Amniotic epithelial cell (primary cell): ENCODE measurements at regions not wholly inside any gene's neighbourhood (a gene's known extent, or its start where the extent isn't known, plus 50 kb on each side); places are given as distances from the start of the nearest gene placed in this dataset.

Experiments
- DNase-seq: peaks from one replicate; pipeline ENCODE4 v3.0.0-alpha.2; 2010; ENCODE audit warnings: low read depth

GRCh38 chr15:39354189-39354588 is 226.7 kb upstream of the THBS1 start:
- no peak for DNase-seq

- peak; percentile 55 for DNase-seq
These were observed 223.2 kb upstream of the THBS1 start for GRCh38 chr15:39357480-39358268.

GRCh38 chr15:39358441-39359041 is 222.3 kb upstream of the THBS1 start:
- peak; percentile 89 for DNase-seq

DNA sequence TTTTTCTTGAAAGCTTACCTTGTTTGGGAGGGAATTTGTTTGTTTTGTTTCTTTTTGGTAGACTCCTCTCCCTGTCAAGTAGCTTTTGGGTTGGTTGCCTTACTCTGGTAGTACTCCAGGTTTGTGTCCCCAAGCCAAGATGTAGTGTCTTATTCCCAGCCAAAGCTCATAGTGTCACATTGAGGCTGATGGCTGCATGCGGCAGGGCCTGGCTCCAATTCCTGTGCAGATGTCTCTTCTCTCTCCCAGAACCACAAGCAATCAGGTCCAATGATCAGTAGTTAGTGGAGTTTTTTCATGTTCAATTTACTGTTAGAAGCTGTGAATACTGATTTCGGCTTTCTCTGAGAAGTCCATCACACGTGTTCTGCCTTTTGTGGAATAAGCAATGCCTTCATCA is 221.1 kb upstream of the THBS1 start:
- no peak for DNase-seq

GRCh38 chr15:39360452-39360851 is 220.4 kb upstream of the THBS1 start:
- no peak for DNase-seq

DNA sequence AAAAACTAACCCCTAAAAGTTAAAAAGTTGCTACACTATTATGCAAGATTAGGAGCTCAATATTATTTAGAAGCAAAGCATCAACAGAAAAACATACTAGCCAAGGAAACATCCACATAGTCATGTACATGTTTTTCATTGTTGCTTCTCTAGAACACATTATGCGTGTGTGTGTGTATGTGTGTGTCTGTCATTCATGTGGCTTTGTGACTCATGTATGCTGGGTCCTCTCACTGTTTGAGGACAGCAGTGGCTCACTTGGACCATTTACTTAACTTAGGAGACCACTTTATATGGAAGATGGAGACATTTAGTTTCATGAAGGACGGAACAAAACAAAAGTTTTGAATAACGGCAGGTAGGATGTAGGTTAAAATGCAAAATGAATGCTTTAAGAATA is 219.4 kb upstream of the THBS1 start:
- no peak for DNase-seq

DNA sequence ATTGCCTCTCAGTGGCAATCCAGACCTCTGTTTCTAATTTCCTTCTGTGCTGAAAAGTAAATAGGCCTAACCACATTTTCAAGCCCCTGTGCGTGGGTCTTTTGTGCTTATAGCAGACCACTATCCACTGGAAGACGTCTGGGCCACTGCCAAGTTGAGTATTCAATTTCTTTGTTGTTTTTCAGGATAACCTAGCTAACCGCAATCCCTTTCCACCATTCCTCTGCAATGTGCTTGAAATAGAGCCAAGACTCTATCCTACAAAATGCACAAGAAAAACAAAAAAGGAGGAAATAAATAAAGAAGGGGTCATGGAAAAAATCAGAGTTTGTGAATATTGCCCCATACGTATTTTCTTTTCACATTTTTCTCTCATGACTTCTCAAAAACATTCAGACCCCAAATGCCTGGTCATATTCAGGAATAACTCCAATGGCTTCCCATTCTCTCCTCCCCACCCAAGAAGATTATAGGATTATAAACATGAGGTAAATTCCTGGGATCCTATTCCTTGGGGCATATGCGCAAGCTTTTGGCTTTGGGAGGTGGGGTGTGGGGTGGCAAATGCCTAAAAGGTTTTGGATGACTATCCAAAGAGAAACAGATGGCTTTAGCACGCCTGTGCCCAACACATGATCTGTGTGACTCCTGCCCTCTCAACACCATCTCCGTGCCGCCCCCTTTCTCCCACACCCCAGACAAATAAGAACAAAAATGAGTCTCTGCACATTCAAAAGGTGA is 217.9 kb upstream of the THBS1 start:
- DNase-seq: peak; percentile 77

DNA sequence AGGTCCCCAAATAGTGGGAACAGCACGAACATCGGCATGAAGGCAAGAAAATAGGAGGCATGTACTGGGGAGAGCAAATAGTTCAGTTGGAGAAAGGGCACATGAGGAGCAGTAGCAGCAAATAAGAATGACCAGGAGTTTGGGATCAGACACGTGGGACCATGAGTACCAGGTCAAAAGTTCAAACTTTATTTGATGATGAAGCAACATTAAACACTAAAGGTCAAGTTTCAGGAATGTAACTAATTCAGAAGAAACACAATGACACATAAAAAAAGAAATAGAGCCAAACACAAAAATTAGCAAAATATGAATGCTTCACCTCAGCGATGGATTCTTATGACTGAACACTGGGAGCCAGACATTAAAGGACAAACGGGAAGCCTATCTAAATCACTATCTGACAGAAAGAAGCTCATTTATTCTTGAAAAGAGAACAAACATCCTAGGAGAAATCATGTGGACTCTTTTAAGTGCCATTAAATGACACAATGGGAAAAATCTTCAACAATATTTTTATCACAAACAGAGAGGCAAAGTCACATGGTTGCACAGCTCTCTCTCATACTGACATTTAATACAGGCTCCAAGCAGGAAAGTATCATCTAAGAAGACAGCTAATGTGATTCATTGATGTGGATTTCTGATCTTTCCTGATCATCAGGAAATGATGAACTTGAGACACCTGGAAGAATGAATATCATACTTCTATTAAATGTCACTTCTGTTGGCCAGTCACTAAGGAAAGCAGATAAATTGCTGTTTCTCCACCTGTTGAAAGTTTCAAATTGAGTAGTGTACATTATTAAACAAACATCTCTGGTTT is 216.9 kb upstream of the THBS1 start:
- DNase-seq: no peak

GRCh38 chr15:39364721-39365120 is 216.2 kb upstream of the THBS1 start:
- no peak for DNase-seq

- no peak for DNase-seq
These were observed 215.7 kb upstream of the THBS1 start for GRCh38 chr15:39365161-39365560.

GRCh38 chr15:39365873-39366272 is 215.0 kb upstream of the THBS1 start:
- DNase-seq: no peak

DNA sequence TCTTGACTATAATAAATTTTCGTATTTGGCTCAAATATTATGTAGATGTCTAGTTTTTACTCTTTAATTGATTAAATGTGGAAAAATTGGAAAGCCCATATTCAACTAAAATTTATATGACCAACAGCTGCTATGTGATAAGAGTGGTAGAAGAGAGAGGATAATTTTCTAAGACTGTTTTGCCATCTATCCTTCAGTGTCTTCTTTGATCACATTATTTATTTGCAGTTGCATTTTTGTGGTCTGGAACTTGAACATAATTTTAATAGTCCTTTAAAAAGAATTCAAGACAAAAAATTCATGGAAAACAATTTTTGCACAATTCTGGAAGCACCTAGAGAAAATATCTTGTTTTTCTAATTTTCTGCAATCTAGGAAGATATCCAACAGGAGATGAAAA is 213.3 kb upstream of the THBS1 start:
- DNase-seq: no peak

DNA sequence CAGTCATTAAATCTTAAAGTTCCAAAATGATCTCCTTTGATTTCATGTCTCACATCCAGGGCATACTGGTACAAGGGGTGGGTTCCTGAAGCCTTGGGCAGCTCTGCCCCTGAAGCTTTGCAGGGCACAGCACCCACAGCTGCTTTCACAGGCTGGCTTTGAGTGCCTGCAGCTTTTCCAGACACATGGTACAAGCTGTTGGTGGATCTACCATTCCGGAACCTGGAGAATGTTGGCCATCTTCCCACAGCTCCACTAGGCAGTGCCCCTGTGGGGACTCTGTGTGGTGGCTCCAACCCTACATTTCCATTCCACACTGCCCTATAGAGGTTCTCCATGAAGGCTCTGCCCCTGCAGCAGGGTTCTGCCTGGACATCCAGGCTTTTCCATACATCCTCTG is 211.1 kb upstream of the THBS1 start:
- DNase-seq: no peak

GRCh38 chr15:39376371-39376909 is 204.4 kb upstream of the THBS1 start:
- peak; percentile 77 for DNase-seq

DNA sequence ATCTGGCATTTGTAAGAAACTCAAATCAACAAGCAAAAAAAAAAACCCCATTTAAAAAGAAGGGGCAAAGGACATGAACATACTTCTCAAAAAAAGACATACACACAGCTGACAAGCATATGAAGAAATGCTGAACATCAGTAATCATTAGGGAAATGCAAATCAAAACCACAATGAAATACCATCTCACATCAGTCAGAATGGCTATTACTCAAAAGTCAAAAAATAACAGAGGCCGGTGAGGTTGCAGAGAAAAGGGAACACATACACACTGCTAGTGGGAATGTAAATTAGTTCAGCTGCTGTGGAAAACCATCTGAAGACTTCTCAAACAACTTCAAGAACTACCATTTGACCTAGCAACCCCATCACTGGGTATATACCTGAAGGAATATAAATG is 199.4 kb upstream of the THBS1 start:
- no peak for DNase-seq

DNA sequence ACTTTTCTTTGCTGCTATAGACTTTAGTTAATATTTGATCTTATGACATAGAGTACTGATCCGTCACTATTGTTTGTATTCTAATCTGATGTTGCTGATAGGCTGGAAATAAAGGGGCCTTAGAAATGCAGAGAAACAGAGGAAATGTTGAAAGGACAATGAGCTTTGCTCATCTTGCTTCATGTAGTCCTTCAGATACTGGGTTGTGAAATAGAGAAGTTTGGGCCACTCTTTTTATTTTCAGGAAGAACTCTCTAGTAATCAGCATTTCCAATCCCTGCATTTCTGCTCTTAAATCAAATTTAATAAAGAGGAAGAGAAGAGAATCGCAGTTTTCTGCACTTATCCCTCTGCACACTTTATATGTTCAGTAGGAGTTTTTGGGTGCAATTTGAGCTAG is 192.8 kb upstream of the THBS1 start:
- DNase-seq: no peak

DNA sequence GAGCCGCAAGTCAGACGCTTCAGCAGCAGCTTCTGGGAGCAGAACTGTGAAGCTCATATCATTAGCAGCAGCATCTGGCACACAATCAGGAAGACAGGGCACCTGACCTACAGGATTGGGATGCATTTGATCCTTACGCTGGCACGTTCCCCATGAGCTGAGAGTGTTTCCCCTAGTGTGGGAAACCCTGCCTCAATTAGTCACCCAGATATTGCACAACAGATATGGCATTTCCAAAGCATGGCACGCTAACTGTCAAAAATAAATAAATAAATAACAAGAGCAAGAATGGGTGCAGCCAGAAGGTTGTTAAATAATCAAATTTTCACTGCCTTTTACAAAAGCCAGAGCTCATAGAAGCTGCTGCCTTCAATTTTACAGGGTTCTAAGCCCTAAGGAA is 189.6 kb upstream of the THBS1 start:
- DNase-seq: peak; percentile 72

GRCh38 chr15:39392469-39393047 is 188.3 kb upstream of the THBS1 start:
- DNase-seq: peak; percentile 48

DNA sequence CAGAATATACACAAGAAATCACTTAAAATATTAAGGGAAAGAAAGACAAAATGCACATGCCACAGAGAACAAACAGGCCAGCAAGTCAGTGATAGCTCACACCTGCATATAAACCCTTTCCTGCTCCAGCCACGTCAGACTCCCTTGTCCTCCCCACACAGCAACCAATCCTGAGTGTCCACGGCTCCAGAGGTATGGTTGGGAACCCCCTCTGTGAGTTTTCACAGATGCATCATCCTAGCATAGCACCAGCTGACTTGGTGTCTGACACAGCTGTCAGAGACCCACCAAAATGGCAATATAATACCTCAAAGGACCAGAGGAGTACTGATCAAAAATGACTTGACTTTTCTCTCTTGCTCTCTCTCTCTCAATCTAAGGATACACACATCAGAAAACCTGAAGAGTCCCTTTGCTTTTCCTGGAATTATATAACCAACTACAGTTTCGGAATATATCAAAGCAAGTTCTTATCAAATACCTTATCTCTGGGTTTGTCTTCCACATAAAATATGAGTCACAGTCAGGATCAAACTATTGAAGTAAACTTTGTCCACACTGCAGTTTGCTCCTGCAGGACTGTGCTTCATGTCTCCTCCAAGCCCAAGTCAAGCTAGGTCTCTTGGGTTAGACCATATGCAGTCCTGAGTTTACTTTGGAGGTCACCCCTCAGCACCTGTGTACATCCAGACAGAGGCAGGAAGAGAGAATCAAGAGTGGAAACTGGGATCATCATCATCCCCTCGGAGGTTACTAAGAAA is 187.1 kb upstream of the THBS1 start:
- DNase-seq: no peak

DNA sequence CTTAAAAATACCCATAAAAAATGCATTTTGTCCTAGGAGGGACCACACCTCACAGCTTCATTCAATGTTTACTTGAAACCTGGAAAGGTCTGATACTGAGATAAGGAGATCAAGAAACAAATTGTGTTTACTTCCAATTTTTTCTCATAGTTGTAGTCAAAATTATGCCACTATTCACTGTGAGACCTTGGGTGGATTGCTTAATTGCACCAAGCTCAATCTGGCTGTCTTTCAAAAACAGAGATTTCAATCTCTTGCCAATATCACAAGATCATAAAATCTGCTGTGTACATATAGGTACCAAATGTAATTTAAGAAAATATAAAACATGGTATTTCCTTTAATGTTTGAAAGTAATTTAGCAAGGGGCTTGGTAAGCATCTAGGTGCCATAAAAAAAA is 186.4 kb upstream of the THBS1 start:
- DNase-seq: no peak
